ENCODE measurements at regions not wholly inside any gene's neighbourhood (a gene's known extent, or its start where the extent isn't known, plus 50 kb on each side); places are given as distances from the start of the nearest gene placed in this dataset.

GRCh38 chr2:228541789-228542188 is 360.3 kb upstream of the SPHKAP start:
- DNase-seq, result no peak
- no peak overlapping the region for H4K91ac ChIP-seq (ENCODE audit: low read length)
- no peak overlapping the region for H3K4me3 ChIP-seq (ENCODE audit: insufficient read depth in 1 of 2, low read depth in 1 of 2, low read length in 2 of 2)
- no peaks in the 10 kb centered on the region for H3K4me1 ChIP-seq (ENCODE audit: control insufficient read depth, insufficient read depth, low read depth, low read length)
- H2BK15ac ChIP-seq (ENCODE audit: low read depth, poor library complexity, severe bottlenecking), result no peak overlapping the region
- H2AK5ac ChIP-seq (ENCODE audit: low read length, severe bottlenecking), result no peak overlapping the region
- no peak overlapping the region for H2AFZ ChIP-seq (ENCODE audit: low read depth, low read length)
- H3K9me3 ChIP-seq (ENCODE audit: control insufficient read depth, low read length), result peaks cover 22% of the 10 kb centered on the region
- H2BK12ac ChIP-seq (ENCODE audit: low read length in 2 of 2), result no peak overlapping the region
- H3K14ac ChIP-seq (ENCODE audit: low read length in 2 of 2), result no peak overlapping the region
- no peaks in the 10 kb centered on the region for H3K79me1 ChIP-seq (replicated peaks; ENCODE audit: low read length, poor library complexity, severe bottlenecking)
- no peak overlapping the region for H3K9ac ChIP-seq (ENCODE audit: low read length)
- no peaks in the 10 kb centered on the region for H3K27me3 ChIP-seq (ENCODE audit: control insufficient read depth in 1 of 2, insufficient read depth in 1 of 2, low read length in 2 of 2)
- no peak overlapping the region for H3K27ac ChIP-seq (ENCODE audit: low read length, poor library complexity, severe bottlenecking)
- H2BK5ac ChIP-seq (ENCODE audit: low read depth, low read length, poor library complexity, severe bottlenecking), result no peak overlapping the region
- H3K4me2 ChIP-seq (ENCODE audit: low read length, poor library complexity, severe bottlenecking), result no peak overlapping the region
- no peak overlapping the region for H3K23ac ChIP-seq (ENCODE audit: low read length in 2 of 2)
- H3K4ac ChIP-seq (ENCODE audit: low read depth in 1 of 2, low read length in 2 of 2), result no peak overlapping the region
- WGBS, result 89% methylated on average over 1 of the region's 4 CpGs
- H3K18ac ChIP-seq (ENCODE audit: low read depth in 1 of 2, low read length in 2 of 2), result no peak overlapping the region
- H4K8ac ChIP-seq (ENCODE audit: low read length), result no peak overlapping the region
- H2BK120ac ChIP-seq (ENCODE audit: low read depth, low read length), result no peak overlapping the region
- H3K36me3 ChIP-seq (ENCODE audit: control insufficient read depth in 1 of 2, insufficient read depth in 2 of 2, low read depth in 1 of 2, low read length in 2 of 2), result no peaks in the 10 kb centered on the region

GRCh38 chr2:228540976-228541375 is 359.5 kb upstream of the SPHKAP start:
- Histone ChIP-seq H2BK15ac (ENCODE audit: low read depth, poor library complexity, severe bottlenecking) (no peak overlapping the region), H4K8ac (ENCODE audit: low read length) (no peak overlapping the region), H2BK120ac (ENCODE audit: low read depth, low read length) (no peak overlapping the region), H3K23ac (ENCODE audit: low read length in 2 of 2) (no peak overlapping the region), H3K9me3 (ENCODE audit: control insufficient read depth, low read length) (peaks cover 23% of the 10 kb centered on the region), H2BK5ac (ENCODE audit: low read depth, low read length, poor library complexity, severe bottlenecking) (no peak overlapping the region), H2AFZ (ENCODE audit: low read depth, low read length) (no peak overlapping the region), H3K27me3 (ENCODE audit: control insufficient read depth in 1 of 2, insufficient read depth in 1 of 2, low read length in 2 of 2) (no peaks in the 10 kb centered on the region), H3K4me3 (ENCODE audit: insufficient read depth in 1 of 2, low read depth in 1 of 2, low read length in 2 of 2) (no peak overlapping the region), H2AK5ac (ENCODE audit: low read length, severe bottlenecking) (no peak overlapping the region), H3K9ac (ENCODE audit: low read length) (no peak overlapping the region), H3K79me1 (replicated peaks; ENCODE audit: low read length, poor library complexity, severe bottlenecking) (no peaks in the 10 kb centered on the region), H3K4me1 (ENCODE audit: control insufficient read depth, insufficient read depth, low read depth, low read length) (no peaks in the 10 kb centered on the region), H3K4ac (ENCODE audit: low read depth in 1 of 2, low read length in 2 of 2) (no peak overlapping the region), H3K14ac (ENCODE audit: low read length in 2 of 2) (no peak overlapping the region), H2BK12ac (ENCODE audit: low read length in 2 of 2) (no peak overlapping the region), H3K4me2 (ENCODE audit: low read length, poor library complexity, severe bottlenecking) (no peak overlapping the region), H4K91ac (ENCODE audit: low read length) (no peak overlapping the region), H3K18ac (ENCODE audit: low read depth in 1 of 2, low read length in 2 of 2) (no peak overlapping the region), H3K36me3 (ENCODE audit: control insufficient read depth in 1 of 2, insufficient read depth in 2 of 2, low read depth in 1 of 2, low read length in 2 of 2) (no peaks in the 10 kb centered on the region), H3K27ac (ENCODE audit: low read length, poor library complexity, severe bottlenecking) (no peak overlapping the region)
- no peak for DNase-seq
- WGBS, result 93% methylated on average over 3 of the region's 3 CpGs

DNA sequence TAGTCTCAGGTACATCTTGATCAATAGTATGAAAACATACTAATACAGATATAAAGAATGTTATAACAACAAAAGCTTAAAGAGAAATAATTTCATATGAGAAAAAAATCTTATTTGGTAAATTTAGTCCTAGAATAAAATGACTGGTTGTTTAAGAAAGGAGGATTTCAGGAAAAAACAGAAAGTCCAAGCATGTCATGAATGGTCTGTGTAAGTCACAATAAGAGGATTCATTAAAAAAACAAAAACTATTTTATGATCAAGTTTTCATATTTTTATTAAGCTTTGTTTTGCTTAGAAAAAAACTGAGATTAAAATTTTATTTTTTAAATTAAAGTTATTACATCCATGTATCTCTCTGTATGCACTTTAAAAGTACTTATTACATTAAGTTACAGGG is 353.9 kb upstream of the SPHKAP start:
- Histone ChIP-seq H3K14ac (ENCODE audit: low read length in 2 of 2) (no peak overlapping the region), H3K4ac (ENCODE audit: low read depth in 1 of 2, low read length in 2 of 2) (no peak overlapping the region), H3K27me3 (ENCODE audit: control insufficient read depth in 1 of 2, insufficient read depth in 1 of 2, low read length in 2 of 2) (no peaks in the 10 kb centered on the region), H2BK12ac (ENCODE audit: low read length in 2 of 2) (no peak overlapping the region), H2BK120ac (ENCODE audit: low read depth, low read length) (no peak overlapping the region), H2AFZ (ENCODE audit: low read depth, low read length) (no peak overlapping the region), H3K4me2 (ENCODE audit: low read length, poor library complexity, severe bottlenecking) (no peak overlapping the region), H2AK5ac (ENCODE audit: low read length, severe bottlenecking) (no peak overlapping the region), H2BK15ac (ENCODE audit: low read depth, poor library complexity, severe bottlenecking) (no peak overlapping the region), H3K79me1 (replicated peaks; ENCODE audit: low read length, poor library complexity, severe bottlenecking) (no peaks in the 10 kb centered on the region), H2BK5ac (ENCODE audit: low read depth, low read length, poor library complexity, severe bottlenecking) (no peak overlapping the region), H3K18ac (ENCODE audit: low read depth in 1 of 2, low read length in 2 of 2) (no peak overlapping the region), H3K36me3 (ENCODE audit: control insufficient read depth in 1 of 2, insufficient read depth in 2 of 2, low read depth in 1 of 2, low read length in 2 of 2) (no peaks in the 10 kb centered on the region), H3K9ac (ENCODE audit: low read length) (no peak overlapping the region), H3K9me3 (ENCODE audit: control insufficient read depth, low read length) (peaks cover 31% of the 10 kb centered on the region), H3K23ac (ENCODE audit: low read length in 2 of 2) (no peak overlapping the region), H3K4me1 (ENCODE audit: control insufficient read depth, insufficient read depth, low read depth, low read length) (no peaks in the 10 kb centered on the region), H3K27ac (ENCODE audit: low read length, poor library complexity, severe bottlenecking) (no peak overlapping the region), H4K8ac (ENCODE audit: low read length) (no peak overlapping the region), H4K91ac (ENCODE audit: low read length) (no peak overlapping the region), H3K4me3 (ENCODE audit: insufficient read depth in 1 of 2, low read depth in 1 of 2, low read length in 2 of 2) (no peak overlapping the region)
- peak; percentile 6 for DNase-seq

- Histone ChIP-seq H2AK5ac (ENCODE audit: low read length, severe bottlenecking) (no peak overlapping the region), H3K4me1 (ENCODE audit: control insufficient read depth, insufficient read depth, low read depth, low read length) (no peaks in the 10 kb centered on the region), H3K27ac (ENCODE audit: low read length, poor library complexity, severe bottlenecking) (no peak overlapping the region), H3K18ac (ENCODE audit: low read depth in 1 of 2, low read length in 2 of 2) (no peak overlapping the region), H4K91ac (ENCODE audit: low read length) (no peak overlapping the region), H3K23ac (ENCODE audit: low read length in 2 of 2) (no peak overlapping the region), H2AFZ (ENCODE audit: low read depth, low read length) (no peak overlapping the region), H2BK5ac (ENCODE audit: low read depth, low read length, poor library complexity, severe bottlenecking) (no peak overlapping the region), H3K14ac (ENCODE audit: low read length in 2 of 2) (no peak overlapping the region), H3K4me2 (ENCODE audit: low read length, poor library complexity, severe bottlenecking) (no peak overlapping the region), H2BK120ac (ENCODE audit: low read depth, low read length) (no peak overlapping the region), H2BK15ac (ENCODE audit: low read depth, poor library complexity, severe bottlenecking) (no peak overlapping the region), H3K4ac (ENCODE audit: low read depth in 1 of 2, low read length in 2 of 2) (no peak overlapping the region), H3K36me3 (ENCODE audit: control insufficient read depth in 1 of 2, insufficient read depth in 2 of 2, low read depth in 1 of 2, low read length in 2 of 2) (no peaks in the 10 kb centered on the region), H3K27me3 (ENCODE audit: control insufficient read depth in 1 of 2, insufficient read depth in 1 of 2, low read length in 2 of 2) (no peaks in the 10 kb centered on the region), H3K9ac (ENCODE audit: low read length) (no peak overlapping the region), H3K4me3 (ENCODE audit: insufficient read depth in 1 of 2, low read depth in 1 of 2, low read length in 2 of 2) (no peak overlapping the region), H3K79me1 (replicated peaks; ENCODE audit: low read length, poor library complexity, severe bottlenecking) (no peaks in the 10 kb centered on the region), H2BK12ac (ENCODE audit: low read length in 2 of 2) (no peak overlapping the region), H4K8ac (ENCODE audit: low read length) (no peak overlapping the region), H3K9me3 (ENCODE audit: control insufficient read depth, low read length) (peaks cover 31% of the 10 kb centered on the region)
- WGBS, result no CpG with 5 or more reads among the region's 1 CpG
- no peak for DNase-seq
Measured at GRCh38 chr2:228533156-228533555, 351.7 kb upstream of the SPHKAP start.

Data from mesenchymal stem cell (in vitro differentiated cells and primary cell).